Mesendoderm (in vitro differentiated cells): ENCODE measurements at regions not wholly inside any gene's neighbourhood (a gene's known extent, or its start where the extent isn't known, plus 50 kb on each side); places are given as distances from the start of the nearest gene placed in this dataset.

Source experiments
- DNase-seq: peaks from one replicate; pipeline ENCODE4 v3.0.0; 2013
- H2AK5ac ChIP-seq: 2 replicates; pipeline ENCODE4 v1.6.1; 2013; ENCODE audit warnings: low read length, inconsistent platforms
- H2BK120ac ChIP-seq: 2 replicates; pipeline ENCODE4 v1.6.1; 2013; ENCODE audit warnings: low read depth, mild to moderate bottlenecking, low read length, moderate library complexity, mixed read lengths
- H2BK15ac ChIP-seq: replicated peaks from 2 replicates; pipeline ENCODE4 v1.6.1; 2013; ENCODE audit warnings: low read depth, mild to moderate bottlenecking, moderate library complexity
- H2BK5ac ChIP-seq: 2 replicates; pipeline ENCODE4 v1.6.1; 2013; ENCODE audit warnings: low read length, inconsistent platforms
- H3K18ac ChIP-seq: 2 replicates; pipeline ENCODE4 v1.6.1; 2013; ENCODE audit warnings: mild to moderate bottlenecking, low read length, mixed read lengths
- H3K23ac ChIP-seq: one replicate; pipeline ENCODE4 v1.6.1; 2013; ENCODE audit warnings: low read length
- H3K27ac ChIP-seq: 2 replicates; pipeline ENCODE4 v1.5.1; 2013; ENCODE audit warnings: low read depth, mild to moderate bottlenecking, inconsistent platforms, low read length, moderate library complexity
- H3K27me3 ChIP-seq: 2 replicates; pipeline ENCODE4 v1.6.1; 2013; ENCODE audit warnings: low read length, control low read depth, mild to moderate bottlenecking, inconsistent platforms; ENCODE audit not compliant: insufficient read depth, poor library complexity
- H3K36me3 ChIP-seq: 2 replicates; pipeline ENCODE4 v1.6.1; 2013; ENCODE audit warnings: low read length, inconsistent platforms; ENCODE audit not compliant: control insufficient read depth, insufficient read depth
- H3K4ac ChIP-seq: one replicate; pipeline ENCODE4 v1.6.1; 2013; ENCODE audit warnings: low read depth, mild to moderate bottlenecking, low read length, moderate library complexity
- H3K4me1 ChIP-seq: 2 replicates; pipeline ENCODE4 v1.6.1; 2013; ENCODE audit warnings: low read depth, low read length, inconsistent platforms; ENCODE audit not compliant: control insufficient read depth
- H3K4me2 ChIP-seq: 2 replicates; pipeline ENCODE4 v1.6.1; 2013; ENCODE audit warnings: low read length
- H3K4me3 ChIP-seq: 2 replicates; pipeline ENCODE4 v1.5.1; 2013; ENCODE audit warnings: mild to moderate bottlenecking, low read length
- H3K56ac ChIP-seq: one replicate; pipeline ENCODE4 v1.6.1; 2013; ENCODE audit warnings: low read length
- H3K79me1 ChIP-seq: 2 replicates; pipeline ENCODE4 v1.6.1; 2013; ENCODE audit warnings: low read length, inconsistent platforms
- H3K79me2 ChIP-seq: 2 replicates; pipeline ENCODE4 v1.6.1; 2013; ENCODE audit warnings: mild to moderate bottlenecking, low read length; ENCODE audit not compliant: control insufficient read depth, insufficient read depth
- H3K9ac ChIP-seq: 2 replicates; pipeline ENCODE4 v1.6.1; 2013; ENCODE audit warnings: low read length, inconsistent platforms
- H4K5ac ChIP-seq: one replicate; pipeline ENCODE4 v1.6.1; 2013; ENCODE audit warnings: low read length
- H4K8ac ChIP-seq: one replicate; pipeline ENCODE4 v1.6.1; 2013; ENCODE audit warnings: low read depth, mild to moderate bottlenecking, control low read depth, low read length, moderate library complexity
- WGBS: extraction: QIAGEN DNeasy Blood & Tissue Kit; methylation state at CpG from one replicate; pipeline ENCODE4 v1.1.7; 2013; ENCODE audit warnings: low lambda C conversion rate, missing lambda C conversion rate; ENCODE audit not compliant: insufficient coverage; ENCODE audit errors: extremely low coverage; 5-methylcytosine and 5-hydroxymethylcytosine counted together

DNA sequence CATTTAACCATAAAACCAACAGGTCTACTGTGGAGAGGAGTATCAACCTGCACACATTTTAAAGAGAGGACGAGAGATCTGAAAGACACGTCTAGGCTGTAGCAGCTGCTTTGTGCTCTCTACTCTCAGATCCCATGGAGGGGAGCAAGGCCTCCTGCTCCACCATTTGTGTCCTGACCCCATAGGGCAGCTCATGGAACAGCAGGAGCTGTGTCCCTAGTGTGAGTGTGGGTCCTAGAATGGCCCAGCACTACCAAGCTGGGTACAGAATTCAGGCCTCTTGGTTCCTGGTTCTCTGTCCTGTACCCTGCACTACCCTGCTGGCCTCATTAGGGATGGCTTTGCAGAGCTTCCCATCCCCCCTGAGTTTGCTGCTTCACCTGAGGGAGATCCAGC lies 76.5 kb downstream of the DHCR7 start:
- Histone ChIP-seq H2BK15ac (no peak overlapping the region), H3K79me1 (no peaks in the 10 kb centered on the region), H3K18ac (no peak overlapping the region), H3K4ac (no peak overlapping the region), H3K27me3 (no peaks in the 10 kb centered on the region), H3K4me3 (no peak overlapping the region), H4K8ac (no peak overlapping the region), H2BK120ac (no peak overlapping the region), H3K4me1 (no peaks in the 10 kb centered on the region), H3K4me2 (no peak overlapping the region), H3K36me3 (no peaks in the 10 kb centered on the region), H2BK5ac (no peak overlapping the region), H3K27ac (no peak overlapping the region), H3K56ac (no peak overlapping the region), H3K9ac (no peak overlapping the region), H3K23ac (no peak overlapping the region), H2AK5ac (no peak overlapping the region), H4K5ac (no peak overlapping the region), H3K79me2 (no peaks in the 10 kb centered on the region)
- no CpG with 5 or more reads among the region's 2 CpGs for WGBS
- DNase-seq: no peak

DNA sequence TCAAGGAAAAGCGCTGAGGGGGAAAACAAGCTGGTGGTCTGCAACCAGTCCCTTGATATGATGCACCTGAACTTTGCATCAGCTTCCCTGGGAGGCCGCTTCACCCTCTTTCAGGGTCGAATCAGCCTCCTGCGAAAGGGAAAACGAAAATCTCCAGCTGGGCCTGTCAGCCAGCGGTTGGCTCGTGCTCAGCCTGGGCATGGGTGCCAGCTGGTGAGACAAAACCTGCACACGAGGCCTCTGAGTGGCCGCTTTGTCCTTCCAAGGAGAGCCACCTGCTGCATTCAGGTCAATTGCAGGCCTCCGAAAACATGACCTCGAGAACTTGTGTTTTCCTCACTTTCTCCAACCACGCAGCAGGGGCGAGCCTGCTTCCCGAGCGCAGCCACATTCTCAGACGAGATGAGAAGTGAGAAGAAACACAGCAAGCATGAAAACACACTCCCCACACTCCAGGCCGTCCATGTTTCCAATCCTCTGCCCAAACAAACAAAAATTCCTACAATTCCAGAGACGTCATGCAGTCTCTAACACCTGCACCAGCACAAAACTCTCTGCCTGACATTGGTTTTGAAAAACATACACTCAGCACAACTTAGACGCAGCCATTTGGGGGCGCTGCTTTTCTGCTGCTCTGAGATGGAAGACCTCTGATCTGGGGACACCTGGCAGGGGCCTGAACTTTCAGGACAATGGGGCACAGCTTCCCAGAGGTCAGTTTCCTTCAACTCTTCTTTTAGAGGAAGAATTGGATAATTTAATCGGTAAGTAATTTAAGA lies 77.1 kb downstream of the DHCR7 start:
- H3K18ac ChIP-seq: no peak overlapping the region
- H4K8ac ChIP-seq: no peak overlapping the region
- no peak overlapping the region for H2BK5ac ChIP-seq
- H3K23ac ChIP-seq: no peak overlapping the region
- H3K4me1 ChIP-seq: no peaks in the 10 kb centered on the region
- no peak overlapping the region for H4K5ac ChIP-seq
- no peak overlapping the region for H3K4me2 ChIP-seq
- H3K27ac ChIP-seq: no peak overlapping the region
- no peaks in the 10 kb centered on the region for H3K79me1 ChIP-seq
- no peak overlapping the region for H2BK15ac ChIP-seq
- H3K27me3 ChIP-seq: no peaks in the 10 kb centered on the region
- no peak overlapping the region for H2BK120ac ChIP-seq
- H2AK5ac ChIP-seq: no peak overlapping the region
- H3K4me3 ChIP-seq: no peak overlapping the region
- H3K36me3 ChIP-seq: no peaks in the 10 kb centered on the region
- no peak overlapping the region for H3K9ac ChIP-seq
- H3K4ac ChIP-seq: no peak overlapping the region
- peak; percentile 18 for DNase-seq
- H3K79me2 ChIP-seq: no peaks in the 10 kb centered on the region
- WGBS: no CpG with 5 or more reads among the region's 21 CpGs
- no peak overlapping the region for H3K56ac ChIP-seq

DNA sequence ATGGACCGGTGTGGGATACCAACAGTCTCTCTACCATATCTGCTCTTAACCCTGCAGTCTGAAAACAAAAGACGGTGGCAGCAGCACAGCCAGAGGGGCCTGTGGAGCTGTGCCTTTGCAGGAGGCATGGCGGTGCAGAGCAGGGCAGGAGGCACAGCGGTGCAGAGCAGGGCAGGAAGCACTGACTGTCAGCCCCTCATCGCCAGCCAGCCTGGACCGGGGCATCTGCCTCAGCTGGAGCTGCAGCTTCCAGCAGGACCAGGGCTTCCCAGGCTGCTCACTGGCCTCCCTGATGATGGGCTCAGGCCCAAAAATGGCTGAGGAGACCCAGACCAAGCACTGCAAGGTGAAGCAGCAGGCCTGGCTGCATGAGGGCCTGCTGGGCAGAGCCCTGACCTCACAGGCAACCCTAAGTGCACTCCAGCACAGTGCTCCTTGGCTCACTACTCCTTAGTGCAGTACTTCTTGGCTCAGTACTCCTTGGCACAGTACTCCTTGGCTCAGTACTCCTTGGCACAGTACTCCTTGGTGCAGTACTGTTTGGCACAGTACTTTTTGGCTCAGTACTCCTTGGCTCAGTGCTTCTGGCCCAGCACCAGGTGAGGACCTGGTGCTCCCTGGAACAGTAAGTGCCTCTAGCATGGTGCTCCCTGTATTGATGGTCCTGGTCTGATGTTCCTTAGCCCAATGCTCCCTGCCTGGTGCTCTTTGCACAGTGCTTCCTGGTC lies 78.0 kb downstream of the DHCR7 start:
- Histone ChIP-seq H2BK120ac (no peak overlapping the region), H3K27ac (no peak overlapping the region), H3K4me2 (no peak overlapping the region), H2AK5ac (no peak overlapping the region), H3K36me3 (no peaks in the 10 kb centered on the region), H3K4me3 (no peak overlapping the region), H3K23ac (no peak overlapping the region), H3K56ac (no peak overlapping the region), H2BK5ac (no peak overlapping the region), H3K4ac (no peak overlapping the region), H3K4me1 (no peaks in the 10 kb centered on the region), H3K27me3 (no peaks in the 10 kb centered on the region), H2BK15ac (no peak overlapping the region), H4K8ac (no peak overlapping the region), H4K5ac (no peak overlapping the region), H3K79me1 (no peaks in the 10 kb centered on the region), H3K79me2 (no peaks in the 10 kb centered on the region), H3K18ac (no peak overlapping the region), H3K9ac (no peak overlapping the region)
- no CpG with 5 or more reads among the region's 6 CpGs for WGBS
- DNase-seq: no peak

DNA sequence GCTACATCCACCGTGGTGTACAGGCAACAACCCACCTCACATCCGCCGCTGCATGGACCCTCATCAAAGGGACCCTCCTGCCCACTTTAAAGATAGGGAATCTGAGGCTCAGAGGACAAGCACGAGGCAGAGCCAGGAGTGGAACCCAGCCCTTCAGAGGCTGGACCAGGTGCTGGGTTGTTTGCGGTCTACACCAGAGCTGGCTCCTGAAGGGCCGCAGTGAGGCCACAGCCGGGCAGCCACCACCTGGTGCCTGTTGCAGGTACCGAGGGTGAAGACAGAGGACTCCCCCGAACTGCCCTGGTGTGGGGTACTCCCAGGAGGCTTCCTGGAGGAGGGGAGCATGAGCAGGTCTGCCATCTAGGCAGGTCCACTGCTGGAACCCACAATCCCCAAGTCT lies 78.8 kb downstream of the DHCR7 start:
- Histone ChIP-seq H2BK15ac (no peak overlapping the region), H4K8ac (no peak overlapping the region), H3K79me1 (no peaks in the 10 kb centered on the region), H3K4me1 (no peaks in the 10 kb centered on the region), H3K36me3 (no peaks in the 10 kb centered on the region), H2AK5ac (no peak overlapping the region), H3K79me2 (no peaks in the 10 kb centered on the region), H4K5ac (no peak overlapping the region), H3K18ac (no peak overlapping the region), H3K4me3 (no peak overlapping the region), H2BK120ac (no peak overlapping the region), H3K4ac (no peak overlapping the region), H2BK5ac (no peak overlapping the region), H3K56ac (no peak overlapping the region), H3K23ac (no peak overlapping the region), H3K27me3 (no peaks in the 10 kb centered on the region), H3K4me2 (no peak overlapping the region), H3K27ac (no peak overlapping the region), H3K9ac (no peak overlapping the region)
- no CpG with 5 or more reads among the region's 9 CpGs for WGBS
- DNase-seq: no peak

DNA sequence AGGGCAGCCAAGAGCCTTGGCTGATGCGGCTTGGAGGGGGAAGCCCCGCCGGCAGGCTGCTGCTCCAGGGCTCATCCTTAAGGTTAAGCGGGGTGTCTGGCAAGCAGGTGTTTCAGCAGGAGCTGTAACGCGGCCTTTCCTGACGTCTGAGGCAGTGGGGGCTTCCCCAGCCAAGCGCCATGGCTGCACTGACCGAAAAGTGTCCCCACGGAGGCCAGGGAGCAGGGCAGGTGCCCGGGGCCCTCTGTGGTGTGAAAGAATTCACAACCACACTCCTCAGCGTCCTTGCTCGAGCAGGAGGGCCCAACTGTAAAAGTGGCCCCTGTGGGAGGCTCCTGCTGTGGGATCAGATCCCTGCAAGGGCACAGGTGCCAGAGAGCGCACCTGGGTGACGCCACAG lies 79.2 kb downstream of the DHCR7 start:
- H3K27ac ChIP-seq: no peak overlapping the region
- no peaks in the 10 kb centered on the region for H3K79me2 ChIP-seq
- H3K56ac ChIP-seq: no peak overlapping the region
- H3K23ac ChIP-seq: no peak overlapping the region
- no peaks in the 10 kb centered on the region for H3K36me3 ChIP-seq
- no peak overlapping the region for H2BK15ac ChIP-seq
- H3K4me3 ChIP-seq: no peak overlapping the region
- H2BK120ac ChIP-seq: no peak overlapping the region
- no peak overlapping the region for H3K18ac ChIP-seq
- H2BK5ac ChIP-seq: no peak overlapping the region
- no CpG with 5 or more reads among the region's 15 CpGs for WGBS
- H2AK5ac ChIP-seq: no peak overlapping the region
- no peaks in the 10 kb centered on the region for H3K79me1 ChIP-seq
- H4K8ac ChIP-seq: no peak overlapping the region
- DNase-seq: no peak
- no peak overlapping the region for H3K4me2 ChIP-seq
- no peak overlapping the region for H3K4ac ChIP-seq
- no peaks in the 10 kb centered on the region for H3K4me1 ChIP-seq
- H3K27me3 ChIP-seq: no peaks in the 10 kb centered on the region
- no peak overlapping the region for H3K9ac ChIP-seq
- H4K5ac ChIP-seq: no peak overlapping the region
